ENCODE measurements at regions not wholly inside any gene's neighbourhood (a gene's known extent, or its start where the extent isn't known, plus 50 kb on each side); places are given as distances from the start of the nearest gene placed in this dataset.
"Not testable (repeated sequence)": the region's sequence is repeated elsewhere in the genome, so short reads cannot be mapped to it uniquely, and the experiment has no call there.

GRCh38 chr4:44984083-44984482 lies 257.7 kb upstream of the GNPDA2 start:
- H3K27me3 Mint-ChIP-seq = no peaks in the 10 kb centered on the region
- no peaks in the 10 kb centered on the region for H3K4me1 Mint-ChIP-seq
- peaks cover 4% of the 10 kb centered on the region for H3K9me3 Mint-ChIP-seq
- ATAC-seq (ENCODE audit: low read depth) (no peak), DNase-seq (no peak)
- POLR2A ChIA-PET = no interaction called here
- H3K36me3 Mint-ChIP-seq = no peaks in the 10 kb centered on the region
- H3K27ac Mint-ChIP-seq = no peak overlapping the region
- no peak overlapping the region for H3K4me3 Mint-ChIP-seq

GRCh38 chr4:44983083-44983482 lies 256.7 kb upstream of the GNPDA2 start:
- DNase-seq (no peak), ATAC-seq (ENCODE audit: low read depth) (no peak)
- no peaks in the 10 kb centered on the region for H3K9me3 Mint-ChIP-seq
- H3K27ac Mint-ChIP-seq = no peak overlapping the region
- no peak overlapping the region for H3K4me3 Mint-ChIP-seq
- POLR2A ChIA-PET = no interaction called here
- H3K4me1 Mint-ChIP-seq = no peaks in the 10 kb centered on the region
- H3K27me3 Mint-ChIP-seq = no peaks in the 10 kb centered on the region
- H3K36me3 Mint-ChIP-seq = no peaks in the 10 kb centered on the region

GRCh38 chr4:44978020-44978419 lies 251.7 kb upstream of the GNPDA2 start:
- POLR2A ChIA-PET = no interaction called here
- H3K4me3 Mint-ChIP-seq = no peak overlapping the region
- H3K36me3 Mint-ChIP-seq = no peaks in the 10 kb centered on the region
- no peak overlapping the region for H3K27ac Mint-ChIP-seq
- DNase-seq (no peak), ATAC-seq (ENCODE audit: low read depth) (no peak)
- H3K9me3 Mint-ChIP-seq = no peaks in the 10 kb centered on the region
- no peaks in the 10 kb centered on the region for H3K4me1 Mint-ChIP-seq
- H3K27me3 Mint-ChIP-seq = no peaks in the 10 kb centered on the region

- Mint-ChIP-seq H3K4me1 (no peaks in the 10 kb centered on the region), H3K4me3 (no peak overlapping the region), H3K9me3 (peaks cover 11% of the 10 kb centered on the region), H3K27ac (no peak overlapping the region), H3K27me3 (no peaks in the 10 kb centered on the region), H3K36me3 (no peaks in the 10 kb centered on the region)
- DNase-seq (no peak), ATAC-seq (ENCODE audit: low read depth) (no peak)
- POLR2A ChIA-PET = no interaction called here
Observed at GRCh38 chr4:44965435-44966095, 239.2 kb upstream of the GNPDA2 start.

GRCh38 chr4:44964086-44964485 lies 237.7 kb upstream of the GNPDA2 start:
- H3K27ac Mint-ChIP-seq; H3K4me1 Mint-ChIP-seq; DNase-seq; H3K27me3 Mint-ChIP-seq; H3K36me3 Mint-ChIP-seq; POLR2A ChIA-PET; ATAC-seq (ENCODE audit: low read depth); H3K4me3 Mint-ChIP-seq: not testable (repeated sequence)
- H3K9me3 Mint-ChIP-seq = peaks cover 11% of the 10 kb centered on the region

GRCh38 chr4:44961001-44961755 lies 234.8 kb upstream of the GNPDA2 start:
- H3K4me1 Mint-ChIP-seq = no peaks in the 10 kb centered on the region
- no peak overlapping the region for H3K27ac Mint-ChIP-seq
- POLR2A ChIA-PET = no interaction called here
- H3K9me3 Mint-ChIP-seq = peaks cover 11% of the 10 kb centered on the region
- DNase-seq (no peak), ATAC-seq (ENCODE audit: low read depth) (no peak)
- no peaks in the 10 kb centered on the region for H3K36me3 Mint-ChIP-seq
- H3K27me3 Mint-ChIP-seq = no peaks in the 10 kb centered on the region
- no peak overlapping the region for H3K4me3 Mint-ChIP-seq

GRCh38 chr4:44931720-44932119 lies 205.4 kb upstream of the GNPDA2 start:
- Mint-ChIP-seq H3K9me3 (no peaks in the 10 kb centered on the region), H3K4me3 (no peak overlapping the region), H3K4me1 (no peaks in the 10 kb centered on the region), H3K27me3 (no peaks in the 10 kb centered on the region), H3K27ac (no peak overlapping the region), H3K36me3 (no peaks in the 10 kb centered on the region)
- DNase-seq (no peak), ATAC-seq (ENCODE audit: low read depth) (no peak)
- POLR2A ChIA-PET = no interaction called here

- ATAC-seq (ENCODE audit: low read depth) (no peak), DNase-seq (no peak)
- no peaks in the 10 kb centered on the region for H3K9me3 Mint-ChIP-seq
- no peak overlapping the region for H3K27ac Mint-ChIP-seq
- no peak overlapping the region for H3K4me3 Mint-ChIP-seq
- POLR2A ChIA-PET = no interaction called here
- H3K4me1 Mint-ChIP-seq = no peaks in the 10 kb centered on the region
- H3K36me3 Mint-ChIP-seq = no peaks in the 10 kb centered on the region
- no peaks in the 10 kb centered on the region for H3K27me3 Mint-ChIP-seq
Observed at GRCh38 chr4:44928785-44929184, 202.4 kb upstream of the GNPDA2 start.

- Mint-ChIP-seq H3K27ac (no peak overlapping the region), H3K36me3 (no peaks in the 10 kb centered on the region), H3K27me3 (no peaks in the 10 kb centered on the region), H3K4me1 (no peaks in the 10 kb centered on the region), H3K4me3 (no peak overlapping the region), H3K9me3 (no peaks in the 10 kb centered on the region)
- DNase-seq (no peak), ATAC-seq (ENCODE audit: low read depth) (no peak)
- POLR2A ChIA-PET = no interaction called here
Observed at GRCh38 chr4:44927399-44928380, 201.3 kb upstream of the GNPDA2 start.

- DNase-seq (no peak), ATAC-seq (ENCODE audit: low read depth) (no peak)
- no peak overlapping the region for H3K27ac Mint-ChIP-seq
- H3K4me1 Mint-ChIP-seq = peaks cover 2% of the 10 kb centered on the region
- peak overlapping the region; percentile 60 for H3K4me3 Mint-ChIP-seq
- POLR2A ChIA-PET = no interaction called here
- no peaks in the 10 kb centered on the region for H3K36me3 Mint-ChIP-seq
- H3K27me3 Mint-ChIP-seq = no peaks in the 10 kb centered on the region
- H3K9me3 Mint-ChIP-seq = no peaks in the 10 kb centered on the region
Observed at GRCh38 chr4:44916411-44916810, 190.1 kb upstream of the GNPDA2 start.

- ATAC-seq (ENCODE audit: low read depth) (no peak), DNase-seq (no peak)
- Mint-ChIP-seq H3K36me3 (no peaks in the 10 kb centered on the region), H3K4me1 (peaks cover 2% of the 10 kb centered on the region), H3K9me3 (no peaks in the 10 kb centered on the region), H3K27ac (no peak overlapping the region), H3K4me3 (no peak overlapping the region), H3K27me3 (no peaks in the 10 kb centered on the region)
- POLR2A ChIA-PET = no interaction called here
Observed at GRCh38 chr4:44914748-44915147, 188.4 kb upstream of the GNPDA2 start.

- Mint-ChIP-seq H3K36me3 (no peaks in the 10 kb centered on the region), H3K4me3 (no peak overlapping the region), H3K27ac (no peak overlapping the region), H3K4me1 (peaks cover 2% of the 10 kb centered on the region), H3K27me3 (no peaks in the 10 kb centered on the region), H3K9me3 (no peaks in the 10 kb centered on the region)
- POLR2A ChIA-PET = no interaction called here
- ATAC-seq (ENCODE audit: low read depth) (no peak), DNase-seq (no peak)
Observed at GRCh38 chr4:44914223-44914622, 187.9 kb upstream of the GNPDA2 start.

- ATAC-seq (ENCODE audit: low read depth) (no peak), DNase-seq (no peak)
- Mint-ChIP-seq H3K27me3 (no peaks in the 10 kb centered on the region), H3K4me3 (no peak overlapping the region), H3K9me3 (no peaks in the 10 kb centered on the region), H3K27ac (no peak overlapping the region), H3K4me1 (peaks cover 2% of the 10 kb centered on the region), H3K36me3 (no peaks in the 10 kb centered on the region)
- POLR2A ChIA-PET = no interaction called here
Observed at GRCh38 chr4:44912980-44913379, 186.6 kb upstream of the GNPDA2 start.
